ENCODE measurements at regions not wholly inside any gene's neighbourhood (a gene's known extent, or its start where the extent isn't known, plus 50 kb on each side); places are given as distances from the start of the nearest gene placed in this dataset.
A peak's percentile ranks its signal among the peaks of the same experiment; 100 is the strongest.

GRCh38 chr1:228646717-228647522 lies 88.4 kb upstream of the RHOU start:
- Histone ChIP-seq H3K4me2 (peak overlapping the region; percentile 91), H3K4me3 (peak overlapping the region; percentile 55), H3K27me3 (peaks cover 55% of the 10 kb centered on the region), H2AFZ (replicated peaks) (peak overlapping the region; percentile 61), H4K20me1 (ENCODE audit: low read depth) (peaks cover 15% of the 10 kb centered on the region), H3K79me2 (ENCODE audit: low read depth) (no peaks in the 10 kb centered on the region), H3K9ac (no peak overlapping the region), H3K9me3 (ENCODE audit: low read depth) (no peaks in the 10 kb centered on the region), H3K36me3 (no peaks in the 10 kb centered on the region), H3K4me1 (no peaks in the 10 kb centered on the region), H3K27ac (no peak overlapping the region), H3F3A (ENCODE audit: low read depth) (peaks cover 23% of the 10 kb centered on the region)
- DNase-seq (ENCODE audit: low spot score) = peak; percentile 60
- no peak for TF ChIP-seq CTCF (IDR thresholded peaks at IDR 0.05)
- no peak for TF ChIP-seq EZH2 (IDR thresholded peaks at IDR 0.05)
- Mint-ChIP-seq H3K4me1 (peaks cover 11% of the 10 kb centered on the region), H3K27ac (no peak overlapping the region), H3K4me3 (peak overlapping the region; percentile 91), H3K36me3 (no peaks in the 10 kb centered on the region), H3K27me3 (ENCODE audit: insufficient read depth, low read depth) (peaks cover 34% of the 10 kb centered on the region), H3K9me3 (no peaks in the 10 kb centered on the region)

- peaks cover 11% of the 10 kb centered on the region for H3K4me1 Mint-ChIP-seq
- H3K27ac Mint-ChIP-seq = no peak overlapping the region
- Histone ChIP-seq H3K36me3 (no peaks in the 10 kb centered on the region), H3K4me1 (no peaks in the 10 kb centered on the region), H3K27me3 (peaks cover 64% of the 10 kb centered on the region), H3K4me3 (peak overlapping the region; percentile 55), H3F3A (ENCODE audit: low read depth) (peaks cover 23% of the 10 kb centered on the region), H3K79me2 (ENCODE audit: low read depth) (no peaks in the 10 kb centered on the region), H3K9ac (no peak overlapping the region), H3K9me3 (ENCODE audit: low read depth) (no peaks in the 10 kb centered on the region), H4K20me1 (ENCODE audit: low read depth) (peaks cover 15% of the 10 kb centered on the region), H2AFZ (replicated peaks) (peak overlapping the region; percentile 61), H3K4me2 (peak overlapping the region; percentile 91), H3K27ac (no peak overlapping the region)
- no peaks in the 10 kb centered on the region for H3K36me3 Mint-ChIP-seq
- peak; percentile 77 for DNase-seq (ENCODE audit: low spot score)
- H3K9me3 Mint-ChIP-seq = no peaks in the 10 kb centered on the region
- peak overlapping the region; percentile 91 for H3K4me3 Mint-ChIP-seq
- no peak for TF ChIP-seq CTCF (IDR thresholded peaks at IDR 0.05)
- no peak for TF ChIP-seq EZH2phosphoT487 (IDR thresholded peaks at IDR 0.05)
- no peak for TF ChIP-seq EZH2 (IDR thresholded peaks at IDR 0.05)
- peaks cover 36% of the 10 kb centered on the region for H3K27me3 Mint-ChIP-seq (ENCODE audit: insufficient read depth, low read depth)
These were observed 87.5 kb upstream of the RHOU start for GRCh38 chr1:228647523-228648444.

GRCh38 chr1:228648647-228649383 lies 86.5 kb upstream of the RHOU start:
- Mint-ChIP-seq H3K4me3 (peak overlapping the region; percentile 91), H3K27ac (no peak overlapping the region), H3K4me1 (peaks cover 11% of the 10 kb centered on the region), H3K9me3 (no peaks in the 10 kb centered on the region), H3K27me3 (ENCODE audit: insufficient read depth, low read depth) (peaks cover 36% of the 10 kb centered on the region), H3K36me3 (no peaks in the 10 kb centered on the region)
- peaks cover 23% of the 10 kb centered on the region for H3F3A ChIP-seq (ENCODE audit: low read depth)
- H4K20me1 ChIP-seq (ENCODE audit: low read depth) = peaks cover 15% of the 10 kb centered on the region
- no peaks in the 10 kb centered on the region for H3K79me2 ChIP-seq (ENCODE audit: low read depth)
- DNase-seq (ENCODE audit: low spot score) = no peak
- peak overlapping the region; percentile 91 for H3K4me2 ChIP-seq
- no peak overlapping the region for H3K27ac ChIP-seq
- TF ChIP-seq CTCF (IDR thresholded peaks at IDR 0.05) (no peak), EZH2 (IDR thresholded peaks at IDR 0.05) (no peak), EZH2phosphoT487 (IDR thresholded peaks at IDR 0.05) (no peak)
- peak overlapping the region; percentile 55 for H3K4me3 ChIP-seq
- H3K9me3 ChIP-seq (ENCODE audit: low read depth) = no peaks in the 10 kb centered on the region
- H3K4me1 ChIP-seq = no peaks in the 10 kb centered on the region
- H3K36me3 ChIP-seq = no peaks in the 10 kb centered on the region
- no peak overlapping the region for H3K9ac ChIP-seq
- peaks cover 68% of the 10 kb centered on the region for H3K27me3 ChIP-seq
- no peak overlapping the region for H2AFZ ChIP-seq (replicated peaks)

Measured in neural progenitor cell (in vitro differentiated cells).